ENCODE measurements at regions not wholly inside any gene's neighbourhood (a gene's known extent, or its start where the extent isn't known, plus 50 kb on each side); places are given as distances from the start of the nearest gene placed in this dataset.

DNA sequence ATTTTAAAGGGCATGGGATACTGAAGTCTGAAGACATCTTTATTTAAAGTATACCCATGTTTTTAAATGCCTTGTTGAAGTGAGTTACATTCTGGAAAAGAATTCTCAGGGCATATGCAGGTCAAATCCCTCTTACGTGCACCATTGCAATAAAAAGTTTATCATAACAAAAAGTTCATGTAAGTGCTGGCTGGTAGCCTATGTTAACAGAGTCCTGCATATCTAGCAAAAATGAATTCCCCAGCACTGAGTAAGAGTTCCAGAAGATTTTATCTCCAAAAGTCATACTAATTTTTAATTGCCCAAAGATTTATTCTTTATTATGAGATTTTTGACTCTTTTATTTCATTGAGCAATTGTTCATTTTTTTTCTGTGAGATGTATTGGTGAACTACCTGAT is 104.7 kb upstream of the ROBO1 start:
- TF ChIP-seq POLR2AphosphoS5 (IDR thresholded peaks at IDR 0.05) (peak; percentile 43), POLR2A (IDR thresholded peaks at IDR 0.05) (no peak)
- intact Hi-C loops (cut with DNase I): no loop called here
- H3K27ac ChIP-seq: no peak overlapping the region
- peak; percentile 36 for DNase-seq (ENCODE audit: low spot score)
- H3K4me3 ChIP-seq: no peak overlapping the region
- H3K36me3 ChIP-seq: no peaks in the 10 kb centered on the region
- 7% methylated on average over 1 of the region's 1 CpG for WGBS
- H3K4me1 ChIP-seq (replicated peaks): peaks cover 3% of the 10 kb centered on the region
- H3K27me3 ChIP-seq (replicated peaks; ENCODE audit: insufficient read depth): no peaks in the 10 kb centered on the region
- H3K9me3 ChIP-seq: no peaks in the 10 kb centered on the region

DNA sequence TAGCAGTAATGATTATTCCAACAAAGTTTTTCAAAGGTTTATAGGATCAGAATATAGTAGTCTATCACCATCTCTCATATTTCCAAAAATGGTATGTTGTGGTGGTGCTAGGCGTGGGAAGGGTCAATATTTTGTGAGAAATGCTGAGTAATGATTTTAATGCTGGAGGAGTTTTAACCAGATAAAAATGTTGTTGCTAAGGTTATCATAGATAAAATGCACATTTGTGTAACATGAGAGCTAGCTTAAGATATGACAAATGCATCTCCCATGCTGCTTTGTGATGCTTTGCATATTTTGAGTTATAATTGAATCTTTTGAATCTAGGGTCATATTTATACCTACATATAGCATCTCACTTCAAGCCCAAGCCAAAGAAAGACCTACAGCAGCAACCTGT is 103.9 kb upstream of the ROBO1 start:
- H3K9me3 ChIP-seq: no peaks in the 10 kb centered on the region
- H3K27me3 ChIP-seq (replicated peaks; ENCODE audit: insufficient read depth): no peaks in the 10 kb centered on the region
- H3K27ac ChIP-seq: no peak overlapping the region
- H3K4me3 ChIP-seq: no peak overlapping the region
- intact Hi-C loops (cut with DNase I): no loop called here
- 76% methylated on average over 1 of the region's 1 CpG for WGBS
- no peak for DNase-seq (ENCODE audit: low spot score)
- TF ChIP-seq POLR2A (IDR thresholded peaks at IDR 0.05) (no peak), POLR2AphosphoS5 (IDR thresholded peaks at IDR 0.05) (no peak), CTCF (IDR thresholded peaks at IDR 0.05) (no peak)
- H3K36me3 ChIP-seq: no peaks in the 10 kb centered on the region
- peaks cover 3% of the 10 kb centered on the region for H3K4me1 ChIP-seq (replicated peaks)

GRCh38 chr3:79870313-79870620 is 102.5 kb upstream of the ROBO1 start:
- Histone ChIP-seq H3K9me3 (no peaks in the 10 kb centered on the region), H3K27me3 (replicated peaks; ENCODE audit: insufficient read depth) (no peaks in the 10 kb centered on the region), H3K36me3 (no peaks in the 10 kb centered on the region), H3K4me1 (replicated peaks) (peaks cover 3% of the 10 kb centered on the region), H3K27ac (no peak overlapping the region), H3K4me3 (no peak overlapping the region)
- TF ChIP-seq CTCF (IDR thresholded peaks at IDR 0.05): no peak
- TF ChIP-seq POLR2AphosphoS5 (IDR thresholded peaks at IDR 0.05): no peak
- TF ChIP-seq POLR2A (IDR thresholded peaks at IDR 0.05): no peak
- no peak for DNase-seq (ENCODE audit: low spot score)
- intact Hi-C loops (cut with DNase I): no loop called here

- Histone ChIP-seq H3K27me3 (replicated peaks; ENCODE audit: insufficient read depth) (no peaks in the 10 kb centered on the region), H3K36me3 (no peaks in the 10 kb centered on the region), H3K9me3 (no peaks in the 10 kb centered on the region), H3K4me3 (no peak overlapping the region), H3K27ac (no peak overlapping the region), H3K4me1 (replicated peaks) (peaks cover 3% of the 10 kb centered on the region)
- 67% methylated on average over 4 of the region's 4 CpGs for WGBS
- no peak for TF ChIP-seq POLR2AphosphoS5 (IDR thresholded peaks at IDR 0.05)
- no peak for TF ChIP-seq CTCF (IDR thresholded peaks at IDR 0.05)
- no peak for TF ChIP-seq POLR2A (IDR thresholded peaks at IDR 0.05)
- no peak for DNase-seq (ENCODE audit: low spot score)
- intact Hi-C loops (cut with DNase I): no loop called here
These were observed 101.9 kb upstream of the ROBO1 start for GRCh38 chr3:79869461-79870312.

GRCh38 chr3:79866162-79866561 is 98.4 kb upstream of the ROBO1 start:
- no peak overlapping the region for H3K4me3 ChIP-seq
- DNase-seq (ENCODE audit: low spot score): no peak
- no peak overlapping the region for H3K27ac ChIP-seq
- H3K4me1 ChIP-seq (replicated peaks): no peaks in the 10 kb centered on the region
- H3K9me3 ChIP-seq: no peaks in the 10 kb centered on the region
- intact Hi-C loops (cut with DNase I): no loop called here
- no peaks in the 10 kb centered on the region for H3K36me3 ChIP-seq
- TF ChIP-seq POLR2AphosphoS5 (IDR thresholded peaks at IDR 0.05) (no peak), CTCF (IDR thresholded peaks at IDR 0.05) (no peak), POLR2A (IDR thresholded peaks at IDR 0.05) (no peak)
- whole genome bisulfite sequencing: 44% methylated on average over 2 of the region's 2 CpGs
- no peaks in the 10 kb centered on the region for H3K27me3 ChIP-seq (replicated peaks; ENCODE audit: insufficient read depth)

Measured in prostate gland (tissue), 2 donors.